Cardiac fibroblast (primary cell): ENCODE measurements at regions not wholly inside any gene's neighbourhood (a gene's known extent, or its start where the extent isn't known, plus 50 kb on each side); places are given as distances from the start of the nearest gene placed in this dataset.
"Not testable (repeated sequence)": the region's sequence is repeated elsewhere in the genome, so short reads cannot be mapped to it uniquely, and the experiment has no call there.

ENCODE experiments used
- DNase-seq, 2 donors: peaks; one replicate each; pipeline versions ENCODE4 v3.0.0 to v3.0.0-alpha.2; 2010; ENCODE audit warnings: low read depth in 2 of 2
- H3K4me3 ChIP-seq, 2 donors: replicated peaks in 1 of 2; 1 replicate in 1 of 2; 2 replicates in 1 of 2; pipeline ENCODE4 v1.5.1; 2011; ENCODE audit warnings: low read depth in 2 of 2, low read length in 2 of 2, mild to moderate bottlenecking in 2 of 2, moderate library complexity in 1 of 2
- CTCF ChIP-seq: IDR thresholded peaks from one replicate; pipeline ENCODE4 v1.5.1; 2011; ENCODE audit warnings: low read depth, mild to moderate bottlenecking, low read length, inconsistent platforms

GRCh38 chr7:153065051-153065450 is 305.5 kb downstream of the ACTR3B start:
- H3K4me3 ChIP-seq: no peak overlapping the region
- DNase-seq: no peak
- no peak for TF ChIP-seq CTCF

- no peak for TF ChIP-seq CTCF
- no peak overlapping the region for H3K4me3 ChIP-seq
- DNase-seq: no peak
Observed at GRCh38 chr7:153066711-153067110, 307.2 kb downstream of the ACTR3B start.

GRCh38 chr7:153070141-153070540 is 310.6 kb downstream of the ACTR3B start:
- H3K4me3 ChIP-seq: no peak overlapping the region
- no peak for TF ChIP-seq CTCF
- DNase-seq: no peak

GRCh38 chr7:153072806-153073205 is 313.3 kb downstream of the ACTR3B start:
- H3K4me3 ChIP-seq: no peak overlapping the region
- TF ChIP-seq CTCF: no peak

GRCh38 chr7:153076289-153076688 is 316.7 kb downstream of the ACTR3B start:
- not testable (repeated sequence) for DNase-seq, H3K4me3 ChIP-seq

More at GRCh38 chr7:153072806-153073205, 313.3 kb downstream of the ACTR3B start:
- no peak for DNase-seq

- no peak for TF ChIP-seq CTCF
- no peak overlapping the region for H3K4me3 ChIP-seq
Observed at GRCh38 chr7:153081496-153081895, 321.9 kb downstream of the ACTR3B start.

GRCh38 chr7:153084278-153084677 is 324.7 kb downstream of the ACTR3B start:
- no peak for TF ChIP-seq CTCF
- DNase-seq: no peak
- H3K4me3 ChIP-seq: no peak overlapping the region

More at GRCh38 chr7:153081496-153081895, 321.9 kb downstream of the ACTR3B start:
- no peak for DNase-seq
